ENCODE measurements at regions not wholly inside any gene's neighbourhood (a gene's known extent, or its start where the extent isn't known, plus 50 kb on each side); places are given as distances from the start of the nearest gene placed in this dataset.

DNA sequence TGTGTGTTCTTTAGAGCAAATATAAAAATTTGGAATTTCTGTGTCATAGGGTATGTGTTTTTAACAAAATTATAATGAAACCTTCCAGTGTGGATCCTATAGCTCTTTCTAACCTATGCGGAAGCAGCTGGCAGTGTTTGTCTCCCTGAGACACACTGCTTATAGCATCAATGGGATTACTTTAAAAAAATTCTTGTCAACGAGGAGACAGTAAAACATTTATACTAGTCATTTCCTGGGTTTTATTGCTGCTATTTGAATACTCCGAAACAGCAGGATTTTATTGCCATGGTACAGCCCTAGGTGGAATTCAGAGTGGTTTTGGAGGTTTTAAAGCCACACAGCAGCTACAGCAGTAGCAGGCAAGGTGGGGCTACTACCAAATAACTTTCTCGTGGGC lies 145.1 kb upstream of the IL1RAPL2 start:
- Histone ChIP-seq H3K27ac (no peak overlapping the region), H3K4me3 (no peak overlapping the region), H3K4me1 (no peaks in the 10 kb centered on the region), H3K9me3 (no peaks in the 10 kb centered on the region), H3K36me3 (no peaks in the 10 kb centered on the region), H3K27me3 (no peaks in the 10 kb centered on the region)
- no peak for DNase-seq
- TF ChIP-seq, protein P1, sequence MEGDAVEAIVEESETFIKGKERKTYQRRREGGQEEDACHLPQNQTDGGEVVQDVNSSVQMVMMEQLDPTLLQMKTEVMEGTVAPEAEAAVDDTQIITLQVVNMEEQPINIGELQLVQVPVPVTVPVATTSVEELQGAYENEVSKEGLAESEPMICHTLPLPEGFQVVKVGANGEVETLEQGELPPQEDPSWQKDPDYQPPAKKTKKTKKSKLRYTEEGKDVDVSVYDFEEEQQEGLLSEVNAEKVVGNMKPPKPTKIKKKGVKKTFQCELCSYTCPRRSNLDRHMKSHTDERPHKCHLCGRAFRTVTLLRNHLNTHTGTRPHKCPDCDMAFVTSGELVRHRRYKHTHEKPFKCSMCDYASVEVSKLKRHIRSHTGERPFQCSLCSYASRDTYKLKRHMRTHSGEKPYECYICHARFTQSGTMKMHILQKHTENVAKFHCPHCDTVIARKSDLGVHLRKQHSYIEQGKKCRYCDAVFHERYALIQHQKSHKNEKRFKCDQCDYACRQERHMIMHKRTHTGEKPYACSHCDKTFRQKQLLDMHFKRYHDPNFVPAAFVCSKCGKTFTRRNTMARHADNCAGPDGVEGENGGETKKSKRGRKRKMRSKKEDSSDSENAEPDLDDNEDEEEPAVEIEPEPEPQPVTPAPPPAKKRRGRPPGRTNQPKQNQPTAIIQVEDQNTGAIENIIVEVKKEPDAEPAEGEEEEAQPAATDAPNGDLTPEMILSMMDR (IDR thresholded peaks at IDR 0.05), result no peak
- TF ChIP-seq POLR2A (IDR thresholded peaks at IDR 0.05), result no peak

GRCh38 chrX:104419926-104420325 lies 146.1 kb upstream of the IL1RAPL2 start:
- no peaks in the 10 kb centered on the region for H3K9me3 ChIP-seq
- H3K36me3 ChIP-seq, result no peaks in the 10 kb centered on the region
- H3K4me1 ChIP-seq, result no peaks in the 10 kb centered on the region
- TF ChIP-seq, protein P1 (IDR thresholded peaks at IDR 0.05), result no peak
- no peak for TF ChIP-seq POLR2A (IDR thresholded peaks at IDR 0.05)
- no peak overlapping the region for H3K27ac ChIP-seq
- no peak overlapping the region for H3K4me3 ChIP-seq
- no peak for DNase-seq
- no peaks in the 10 kb centered on the region for H3K27me3 ChIP-seq

DNA sequence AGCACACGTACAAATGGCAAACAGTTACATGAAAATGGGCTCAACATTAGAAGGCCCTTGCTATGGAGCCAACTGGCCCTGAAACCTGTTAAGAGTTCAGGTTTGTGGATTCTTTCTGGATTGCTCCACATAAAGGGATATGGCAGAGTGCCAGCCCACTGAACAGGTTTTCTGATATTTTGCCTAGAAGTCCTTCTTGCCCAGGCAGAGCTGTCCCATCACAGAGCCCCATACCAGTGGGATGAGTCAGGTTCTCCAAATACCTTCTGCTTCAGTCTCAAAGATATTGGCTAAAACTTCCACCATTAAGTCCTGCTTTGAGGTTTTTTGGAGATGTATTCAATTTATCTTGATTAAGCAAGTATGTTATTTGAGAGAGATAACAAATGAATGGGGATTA lies 146.8 kb upstream of the IL1RAPL2 start:
- no peak for TF ChIP-seq POLR2A (IDR thresholded peaks at IDR 0.05)
- TF ChIP-seq, protein P1 (IDR thresholded peaks at IDR 0.05), result no peak
- Histone ChIP-seq H3K36me3 (no peaks in the 10 kb centered on the region), H3K27me3 (no peaks in the 10 kb centered on the region), H3K9me3 (no peaks in the 10 kb centered on the region), H3K4me1 (no peaks in the 10 kb centered on the region), H3K4me3 (no peak overlapping the region), H3K27ac (no peak overlapping the region)
- DNase-seq, result no peak

DNA sequence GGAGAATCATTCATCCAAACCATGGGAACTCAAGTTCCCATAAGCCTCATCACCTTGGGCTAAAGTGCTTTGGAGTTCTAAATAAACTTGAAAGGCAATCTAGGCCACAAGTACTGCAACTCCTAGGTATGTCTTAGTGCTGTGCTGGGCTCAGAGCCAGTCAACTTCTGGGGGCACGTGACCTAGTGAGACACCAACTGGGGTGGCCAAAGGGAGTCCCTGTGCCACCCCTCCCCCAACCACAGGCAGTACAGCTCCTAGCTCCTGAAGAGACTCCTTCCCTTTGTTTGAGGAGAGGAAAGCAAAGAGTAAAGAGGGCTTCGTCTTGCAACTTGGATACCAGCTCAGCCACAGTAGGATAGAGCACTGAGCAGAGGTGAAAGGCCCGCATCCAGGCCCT lies 154.2 kb upstream of the IL1RAPL2 start:
- TF ChIP-seq, protein P1 (IDR thresholded peaks at IDR 0.05), result no peak
- no peak for TF ChIP-seq POLR2A (IDR thresholded peaks at IDR 0.05)

DNA sequence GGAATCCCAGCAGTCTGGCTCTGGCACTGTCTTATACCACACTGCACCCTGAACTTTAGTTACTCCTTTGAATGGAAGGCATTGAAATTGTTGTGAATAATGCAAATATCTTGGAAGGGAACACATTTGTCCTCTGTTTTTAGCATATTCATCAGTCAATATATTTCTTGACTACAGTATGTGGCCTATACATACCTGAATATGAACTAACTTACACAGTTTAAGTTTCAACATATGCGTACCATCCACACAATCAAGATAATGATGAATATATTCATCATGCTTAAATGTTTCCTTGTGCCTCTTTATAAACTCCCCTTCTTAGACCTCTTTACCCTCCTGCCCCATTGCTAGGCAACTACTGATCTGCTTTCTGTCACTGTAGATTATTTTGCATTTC lies 145.7 kb upstream of the ESX1 start:
- H3K4me1 ChIP-seq, result no peaks in the 10 kb centered on the region
- TF ChIP-seq, protein P1 (IDR thresholded peaks at IDR 0.05), result no peak
- TF ChIP-seq POLR2A (IDR thresholded peaks at IDR 0.05), result no peak
- H3K27me3 ChIP-seq, result no peaks in the 10 kb centered on the region
- no peaks in the 10 kb centered on the region for H3K36me3 ChIP-seq
- H3K9me3 ChIP-seq, result no peaks in the 10 kb centered on the region
- no peak overlapping the region for H3K4me3 ChIP-seq
- no peak for DNase-seq
- no peak overlapping the region for H3K27ac ChIP-seq

More for the DNA sequence above, 154.2 kb upstream of the IL1RAPL2 start:
- Histone ChIP-seq H3K27me3 (no peaks in the 10 kb centered on the region), H3K9me3 (no peaks in the 10 kb centered on the region), H3K36me3 (no peaks in the 10 kb centered on the region), H3K27ac (no peak overlapping the region), H3K4me3 (no peak overlapping the region), H3K4me1 (no peaks in the 10 kb centered on the region)
- no peak for DNase-seq

DNA sequence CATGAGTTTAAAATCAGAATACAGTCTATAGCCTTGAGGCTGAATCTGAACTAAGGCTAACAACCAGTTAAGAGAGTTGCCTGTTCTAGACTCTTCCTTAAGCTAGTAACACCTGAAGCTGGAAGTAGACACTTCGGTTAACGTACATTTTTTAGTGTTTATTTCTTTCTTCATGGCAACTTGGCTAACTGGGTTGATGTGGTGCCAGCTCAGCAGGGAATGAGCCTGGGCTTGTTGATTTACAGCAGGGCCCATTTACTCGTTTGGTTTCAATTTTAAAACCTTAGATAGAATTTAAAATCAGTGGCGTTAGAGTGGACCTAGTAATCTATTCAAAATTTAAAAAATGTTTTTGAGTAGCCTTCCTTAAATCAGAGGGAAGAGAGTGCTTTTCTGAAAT lies 137.6 kb upstream of the ESX1 start:
- Histone ChIP-seq H3K27ac (no peak overlapping the region), H3K9me3 (no peaks in the 10 kb centered on the region), H3K36me3 (no peaks in the 10 kb centered on the region), H3K27me3 (no peaks in the 10 kb centered on the region), H3K4me1 (no peaks in the 10 kb centered on the region), H3K4me3 (no peak overlapping the region)
- no peak for TF ChIP-seq POLR2A (IDR thresholded peaks at IDR 0.05)
- TF ChIP-seq, protein P1 (IDR thresholded peaks at IDR 0.05), result no peak
- DNase-seq, result no peak

All from Peyer's patch (tissue), 4 donors.